Type B pancreatic cell (in vitro differentiated cells): ENCODE measurements at regions not wholly inside any gene's neighbourhood (a gene's known extent, or its start where the extent isn't known, plus 50 kb on each side); places are given as distances from the start of the nearest gene placed in this dataset.

Experiments used
- DNase-seq: peaks from one replicate; pipeline ENCODE4 v3.0.0; 2021; ENCODE audit warnings: mixed read lengths; ENCODE audit not compliant: unreplicated experiment; ENCODE audit errors: extremely low spot score
- H3K27ac Mint-ChIP-seq: 2 replicates; pipeline ENCODE4 v1.8.0; 2021; ENCODE audit warnings: mild to moderate bottlenecking, mixed read lengths
- H3K27me3 Mint-ChIP-seq: 2 replicates; pipeline ENCODE4 v1.8.0; 2021; ENCODE audit warnings: mixed read lengths
- H3K36me3 Mint-ChIP-seq: 2 replicates; pipeline ENCODE4 v1.8.0; 2021; ENCODE audit warnings: mixed read lengths
- H3K4me1 Mint-ChIP-seq: one replicate; pipeline ENCODE4 v1.8.0; 2021; ENCODE audit warnings: mixed read lengths; ENCODE audit not compliant: unreplicated experiment
- H3K4me3 Mint-ChIP-seq: 2 replicates; pipeline ENCODE4 v1.8.0; 2021; ENCODE audit warnings: mild to moderate bottlenecking, mixed read lengths
- H3K9me3 Mint-ChIP-seq: 2 replicates; pipeline ENCODE4 v1.8.0; 2021; ENCODE audit warnings: mixed read lengths
- CTCF ChIP-seq: fragments of 200-600 bp; sonication (generic); conservative IDR thresholded peaks from 2 replicates; pipeline ENCODE4 v1.5.0; 2021; ENCODE audit warnings: antibody characterized with exemption, mild to moderate bottlenecking

- no peak for TF ChIP-seq CTCF
- H3K4me1 Mint-ChIP-seq, result peaks cover 9% of the 10 kb centered on the region
- no peak for DNase-seq
- no peak overlapping the region for H3K27ac Mint-ChIP-seq
- no peaks in the 10 kb centered on the region for H3K9me3 Mint-ChIP-seq
- H3K4me3 Mint-ChIP-seq, result no peak overlapping the region
- H3K27me3 Mint-ChIP-seq, result no peaks in the 10 kb centered on the region
- no peaks in the 10 kb centered on the region for H3K36me3 Mint-ChIP-seq
These were observed 223.5 kb upstream of the GHITM start for GRCh38 chr10:83915801-83916200.

- H3K27ac Mint-ChIP-seq, result peak overlapping the region; percentile 34
- no peaks in the 10 kb centered on the region for H3K36me3 Mint-ChIP-seq
- DNase-seq, result no peak
- H3K9me3 Mint-ChIP-seq, result no peaks in the 10 kb centered on the region
- H3K4me1 Mint-ChIP-seq, result peaks cover 9% of the 10 kb centered on the region
- H3K4me3 Mint-ChIP-seq, result no peak overlapping the region
- peak; percentile 65 for TF ChIP-seq CTCF
- no peaks in the 10 kb centered on the region for H3K27me3 Mint-ChIP-seq
These were observed 221.5 kb upstream of the GHITM start for GRCh38 chr10:83917537-83918506.

- no peak for DNase-seq
- no peak for TF ChIP-seq CTCF
- Mint-ChIP-seq H3K4me3 (no peak overlapping the region), H3K9me3 (no peaks in the 10 kb centered on the region), H3K27me3 (peaks cover 3% of the 10 kb centered on the region), H3K36me3 (no peaks in the 10 kb centered on the region), H3K4me1 (peaks cover 9% of the 10 kb centered on the region), H3K27ac (no peak overlapping the region)
These were observed 220.1 kb upstream of the GHITM start for GRCh38 chr10:83919187-83919586.

- Mint-ChIP-seq H3K27ac (no peak overlapping the region), H3K4me3 (no peak overlapping the region), H3K4me1 (peaks cover 7% of the 10 kb centered on the region), H3K9me3 (no peaks in the 10 kb centered on the region), H3K27me3 (peaks cover 5% of the 10 kb centered on the region), H3K36me3 (no peaks in the 10 kb centered on the region)
- TF ChIP-seq CTCF, result no peak
- no peak for DNase-seq
These were observed 217.1 kb upstream of the GHITM start for GRCh38 chr10:83921984-83922860.

- H3K9me3 Mint-ChIP-seq, result no peaks in the 10 kb centered on the region
- no peaks in the 10 kb centered on the region for H3K36me3 Mint-ChIP-seq
- no peak for TF ChIP-seq CTCF
- H3K4me1 Mint-ChIP-seq, result no peaks in the 10 kb centered on the region
- no peak overlapping the region for H3K27ac Mint-ChIP-seq
- peaks cover 14% of the 10 kb centered on the region for H3K27me3 Mint-ChIP-seq
- no peak for DNase-seq
- H3K4me3 Mint-ChIP-seq, result no peak overlapping the region
These were observed 214.2 kb upstream of the GHITM start for GRCh38 chr10:83925133-83925532.
